ENCODE measurements at regions not wholly inside any gene's neighbourhood (a gene's known extent, or its start where the extent isn't known, plus 50 kb on each side); places are given as distances from the start of the nearest gene placed in this dataset.

DNA sequence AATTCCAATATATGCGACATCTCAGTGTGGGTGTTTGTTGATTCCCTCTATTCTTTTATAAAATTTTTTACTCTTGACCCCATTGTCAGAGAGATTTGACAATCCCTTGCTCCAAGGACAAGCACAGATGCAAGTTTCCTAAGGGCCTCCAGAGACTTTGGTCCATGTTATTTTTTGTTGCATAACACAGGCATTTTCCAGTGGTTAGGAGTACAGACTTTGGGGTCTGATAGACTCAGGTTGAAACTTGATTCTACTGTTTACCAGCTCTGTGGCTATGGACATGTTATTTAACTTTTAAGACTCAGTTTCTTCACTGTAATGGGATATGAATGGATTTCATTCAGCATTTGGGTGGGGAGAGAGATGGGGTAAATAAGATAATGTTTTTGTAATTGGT, 361.3 kb downstream of the ENC1 start:
- no peak for DNase-seq

GRCh38 chr5:74277418-74277817, 363.1 kb downstream of the ENC1 start:
- DNase-seq = no peak

DNA sequence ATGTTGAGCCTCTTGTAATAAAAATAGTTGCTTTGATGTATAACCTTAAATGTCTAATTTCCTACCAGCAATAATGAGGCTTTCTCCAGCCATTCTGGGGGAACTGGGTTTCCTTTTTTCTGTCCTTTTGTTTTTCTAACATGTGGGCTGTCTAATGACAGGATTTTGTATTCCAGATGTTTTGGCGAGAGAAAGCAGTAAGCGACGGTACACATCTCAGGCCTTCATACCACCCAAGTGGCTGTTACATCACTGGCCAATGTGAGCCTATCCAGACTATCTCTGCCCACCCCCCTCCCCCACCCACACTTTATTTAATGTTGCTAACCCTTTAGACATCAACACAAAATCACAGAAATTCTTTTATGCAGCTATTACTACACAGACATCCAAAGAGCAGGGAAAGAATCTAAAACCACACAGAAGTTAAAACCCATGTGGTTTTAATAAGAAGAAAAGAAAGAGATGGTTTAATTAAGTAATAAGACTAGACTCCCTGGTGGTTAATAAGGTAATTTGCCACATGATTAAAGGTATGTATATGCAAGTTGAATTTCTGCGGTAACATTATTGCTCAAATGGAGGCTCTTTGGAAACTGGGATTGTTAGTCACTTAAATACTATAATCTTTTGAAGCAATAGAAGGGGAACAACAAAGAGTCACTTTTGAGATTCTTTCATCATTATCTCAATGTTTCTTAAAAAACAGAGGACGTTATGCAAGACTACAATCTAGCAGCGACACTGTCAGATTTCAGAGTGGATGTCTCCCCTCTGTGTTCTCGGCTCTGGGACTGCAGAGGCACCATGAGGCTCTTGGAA, 365.1 kb downstream of the ENC1 start:
- no peak for DNase-seq

DNA sequence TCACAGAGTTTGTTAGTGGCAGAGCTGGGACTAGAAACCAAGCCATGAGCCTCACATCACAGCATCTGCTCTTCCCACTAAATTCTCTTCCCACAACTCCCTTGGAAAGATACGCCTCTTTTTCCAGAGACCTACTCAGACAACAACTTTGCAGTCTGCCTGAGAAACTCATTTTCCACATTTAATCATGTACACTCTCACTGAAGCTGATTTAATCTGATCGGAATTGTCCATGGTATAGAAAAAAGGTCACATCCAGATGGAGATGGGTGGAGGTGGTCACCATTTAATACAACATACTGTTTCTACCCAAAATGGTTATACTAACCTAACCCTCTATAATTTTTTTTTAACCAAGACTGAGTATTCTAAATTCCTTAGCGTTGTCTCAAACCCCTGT, 366.2 kb downstream of the ENC1 start:
- DNase-seq = no peak

DNA sequence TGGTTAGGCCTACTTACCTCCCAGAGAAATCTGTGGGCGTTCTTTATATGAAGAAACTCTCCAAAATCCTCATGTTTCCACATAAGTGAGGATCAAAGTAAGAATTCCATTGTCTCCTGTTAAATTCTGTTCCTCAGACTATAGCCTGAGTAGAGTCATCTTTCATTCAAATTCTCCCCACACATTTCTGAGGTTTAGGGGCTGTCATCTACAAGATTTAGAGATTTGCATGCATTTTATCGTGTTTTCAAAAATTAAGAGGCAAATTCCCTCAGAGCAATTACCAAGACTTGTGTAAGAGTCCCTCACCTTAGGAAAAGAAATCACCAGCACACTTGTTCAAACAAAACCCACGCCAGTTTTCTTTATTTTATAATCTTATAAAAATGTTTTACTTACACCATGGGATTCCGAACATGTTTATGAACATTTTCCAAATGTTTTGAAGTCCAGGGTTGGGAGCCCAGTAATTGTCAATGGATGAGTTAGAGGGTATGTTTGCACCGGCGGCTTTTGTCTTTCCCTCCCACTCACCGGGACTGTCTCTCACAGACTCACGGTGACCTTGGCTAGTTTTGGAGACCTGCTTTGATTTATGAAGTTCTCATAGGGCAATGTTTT, 367.6 kb downstream of the ENC1 start:
- no peak for DNase-seq

- no peak for DNase-seq
These were observed 368.3 kb downstream of the ENC1 start for GRCh38 chr5:74272024-74272775.

- DNase-seq = no peak
These were observed 372.2 kb downstream of the ENC1 start for GRCh38 chr5:74268297-74268696.

- DNase-seq = no peak
These were observed 373.7 kb downstream of the ENC1 start for GRCh38 chr5:74266836-74267235.

DNA sequence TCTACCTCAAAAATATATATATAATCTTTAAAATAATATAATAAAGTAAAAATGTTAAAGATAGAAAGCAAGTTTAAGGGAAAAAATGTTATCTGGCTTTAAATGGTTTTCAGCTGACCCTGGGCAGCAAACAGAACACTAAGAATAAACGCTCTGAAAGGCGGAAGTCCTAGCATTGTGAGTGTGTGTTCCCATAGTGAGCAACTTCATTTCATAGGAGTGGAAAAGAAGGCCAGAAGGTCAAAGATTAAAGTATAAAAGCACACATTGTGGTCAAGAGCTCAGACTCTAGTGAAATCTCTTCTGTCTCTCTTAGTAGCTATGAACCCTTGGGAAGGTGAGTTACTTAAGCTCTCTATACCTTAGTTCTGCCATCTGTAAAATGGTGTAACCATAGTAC, 374.4 kb downstream of the ENC1 start:
- DNase-seq = no peak

DNA sequence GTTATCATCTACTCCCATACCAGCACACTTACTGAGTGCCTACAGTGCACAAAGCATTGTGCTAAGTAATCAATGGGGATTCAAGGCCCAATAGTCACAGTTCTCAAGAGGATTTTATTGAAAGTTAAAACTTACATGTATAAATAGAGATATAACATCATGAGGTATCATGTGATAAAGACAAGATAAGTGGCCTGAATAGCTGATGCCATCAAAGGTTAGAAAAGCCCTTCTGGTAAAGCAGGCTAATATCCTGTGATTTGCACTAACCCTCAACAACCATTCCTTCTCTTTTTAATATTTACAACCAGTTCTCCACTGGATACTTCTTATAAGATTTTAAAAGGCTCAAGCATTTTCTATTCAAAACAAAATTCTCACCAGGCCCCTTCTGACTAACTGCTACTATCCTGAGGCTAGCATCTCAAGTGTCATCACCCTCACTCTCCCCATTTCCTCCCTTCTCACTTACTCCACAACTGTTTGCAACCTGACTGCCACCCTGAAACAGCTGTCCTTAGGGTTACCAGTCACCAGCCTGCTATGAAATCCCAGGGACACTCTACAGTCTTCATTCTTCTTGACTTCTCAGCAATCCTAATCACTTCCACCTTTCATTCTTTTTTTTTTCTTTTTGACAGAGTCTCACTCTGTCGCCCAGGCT, 377.9 kb downstream of the ENC1 start:
- DNase-seq = no peak

- DNase-seq = no peak
These were observed 378.7 kb downstream of the ENC1 start for GRCh38 chr5:74261866-74262265.

GRCh38 chr5:74261421-74261820, 379.1 kb downstream of the ENC1 start:
- DNase-seq = peak; percentile 20

- no peak for DNase-seq
These were observed 381.0 kb downstream of the ENC1 start for GRCh38 chr5:74259572-74259971.

GRCh38 chr5:74258314-74258665, 382.2 kb downstream of the ENC1 start:
- no peak for DNase-seq

DNA sequence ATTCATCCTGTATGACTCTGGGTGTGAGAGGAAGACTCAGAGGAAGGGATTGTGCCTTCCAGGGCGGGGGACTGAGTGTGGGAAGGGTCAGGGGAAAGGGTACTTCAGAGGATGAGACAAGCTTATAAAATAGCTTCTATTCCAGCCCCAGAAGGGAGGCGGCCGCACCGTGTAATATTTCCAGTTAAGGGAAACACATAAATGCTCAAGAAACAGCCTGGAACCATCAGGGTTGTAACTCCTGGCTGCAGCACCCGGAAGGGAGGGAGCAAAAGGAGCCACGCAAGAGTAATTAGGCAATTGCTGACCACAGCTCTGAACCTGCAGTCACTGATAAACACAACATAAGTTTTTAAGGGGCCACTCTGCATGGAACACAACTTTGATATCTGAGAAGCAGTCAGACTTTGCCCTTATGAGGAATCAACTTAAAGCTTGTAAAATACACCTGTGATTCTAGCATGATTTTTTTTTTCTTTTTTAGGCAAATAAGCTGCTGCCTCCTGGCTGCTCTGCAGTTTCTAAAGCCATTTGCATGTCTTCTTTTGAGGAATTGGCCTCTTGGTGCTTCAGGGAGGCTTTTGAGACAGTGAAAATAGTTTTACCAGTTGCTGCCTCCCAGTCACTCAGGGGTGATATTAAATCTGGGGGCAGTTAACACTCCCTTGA, 382.7 kb downstream of the ENC1 start:
- peak; percentile 56 for DNase-seq

DNA sequence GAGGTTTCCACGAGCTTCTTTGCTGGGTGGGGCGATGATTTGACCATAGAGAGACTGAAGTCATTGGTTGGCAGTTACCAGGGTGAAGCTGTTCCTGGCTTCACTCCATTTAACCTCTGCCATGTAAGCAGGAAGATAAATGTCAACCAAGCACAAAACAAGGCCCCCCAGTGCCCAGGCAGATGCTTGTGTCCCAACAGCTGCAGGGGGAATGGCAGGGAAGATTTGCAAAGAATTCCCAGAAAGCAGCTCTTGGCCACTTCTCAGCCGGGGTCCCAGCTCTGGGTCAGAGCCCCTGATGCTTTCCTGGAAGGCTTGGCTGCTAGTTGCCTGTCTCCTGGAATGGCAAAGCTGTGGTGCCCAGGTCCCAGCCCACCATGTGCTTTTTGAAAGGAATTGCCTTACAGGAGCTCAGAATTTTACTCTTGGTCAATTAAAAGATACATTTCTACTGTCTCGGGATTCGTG, 383.4 kb downstream of the ENC1 start:
- peak; percentile 31 for DNase-seq

GRCh38 chr5:74255692-74256392, 384.7 kb downstream of the ENC1 start:
- no peak for DNase-seq

- no peak for DNase-seq
These were observed 386.3 kb downstream of the ENC1 start for GRCh38 chr5:74254257-74254656.

DNA sequence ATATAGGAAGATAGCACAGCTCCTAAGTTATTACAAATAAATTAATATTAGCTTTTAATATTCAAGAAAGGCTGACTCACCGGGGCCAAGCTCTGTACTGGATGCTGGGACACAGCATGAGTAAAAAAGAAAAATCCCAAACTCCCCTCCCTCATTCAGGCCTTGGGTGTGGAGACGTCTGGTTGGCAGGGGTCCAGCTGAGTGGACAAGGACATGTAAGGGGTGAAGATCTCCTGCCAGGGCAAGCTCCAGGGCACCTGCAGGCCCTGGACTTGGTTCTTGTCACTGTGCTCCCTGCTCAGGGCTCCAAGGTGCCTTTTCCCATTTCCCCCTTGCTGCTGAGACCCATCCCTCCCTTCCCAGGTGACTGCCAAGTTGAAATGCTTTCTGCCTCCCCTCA, 388.5 kb downstream of the ENC1 start:
- no peak for DNase-seq

DNA sequence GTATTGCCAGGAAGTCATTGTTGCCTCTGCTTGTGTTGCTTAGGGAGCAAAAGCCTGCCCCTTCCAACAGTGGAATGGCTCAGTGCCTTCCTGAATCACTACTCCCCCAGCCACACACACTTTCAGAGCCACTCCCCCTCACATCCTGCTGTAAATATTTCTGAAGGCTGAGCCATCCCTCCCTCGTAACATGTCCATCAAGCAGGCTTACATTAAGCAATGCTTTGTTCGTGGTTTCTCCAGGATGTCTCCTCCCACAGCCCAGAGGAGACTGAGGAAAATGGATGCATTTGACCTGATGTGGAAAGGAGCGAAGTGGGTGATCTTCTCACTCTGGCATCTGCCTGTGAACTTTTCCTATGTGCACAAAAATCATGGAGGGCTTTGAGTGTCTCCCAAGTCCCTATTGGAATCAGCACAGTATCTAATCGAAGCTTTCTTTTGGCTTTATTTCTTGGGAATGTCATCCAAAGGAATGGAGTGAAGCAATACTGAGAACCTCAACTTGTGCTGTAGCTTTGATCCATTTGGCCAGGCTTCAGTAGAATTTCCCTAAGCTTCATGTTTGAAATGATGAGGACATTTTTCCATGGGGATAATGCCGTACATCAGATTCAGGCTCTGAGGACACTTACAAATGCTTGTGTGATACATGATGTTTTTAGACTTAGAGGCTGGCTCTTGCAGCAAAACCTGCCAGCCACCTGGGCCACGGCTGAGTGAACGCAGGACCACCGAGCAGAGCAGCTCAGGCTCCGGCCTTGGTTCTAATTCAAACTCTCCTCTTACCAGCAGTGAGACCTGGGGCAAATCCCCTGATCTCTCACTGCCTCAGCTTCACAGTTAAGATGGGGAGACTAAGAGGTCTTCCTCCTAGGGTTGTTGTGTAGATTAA, 389.1 kb downstream of the ENC1 start:
- DNase-seq = no peak
